ENCODE measurements at regions not wholly inside any gene's neighbourhood (a gene's known extent, or its start where the extent isn't known, plus 50 kb on each side); places are given as distances from the start of the nearest gene placed in this dataset.

- no peaks in the 10 kb centered on the region for H4K20me1 ChIP-seq
- peaks cover 0 to 4% (median 0%) of the 10 kb centered on the region in 11 experiments; a peak in 2 of 22 replicates for H3K9me3 ChIP-seq (replicated peaks in 1 of 11)
- H3K4me3 ChIP-seq, result no peak overlapping the region
- no peak overlapping the region for H3K9ac ChIP-seq
- no peaks in the 10 kb centered on the region for H3K4me1 ChIP-seq
- H3K27ac ChIP-seq, result no peak overlapping the region
- no peak overlapping the region for H3K4me2 ChIP-seq
- no peaks in the 10 kb centered on the region for H3K36me3 ChIP-seq
- H3K27me3 ChIP-seq, result no peaks in the 10 kb centered on the region
- TF ChIP-seq Cebpa-rat (IDR thresholded peaks at IDR 0.05), result no peak
Observed at GRCh38 chr14:84361476-84361875, 1168.5 kb upstream of the FLRT2 start.

- Histone ChIP-seq H3K4me1 (peaks cover 0 to 4% (median 0%) of the 10 kb centered on the region in 10 experiments; a peak in 1 of 20 replicates), H3K27ac (no peak overlapping the region), H3K4me2 (no peak overlapping the region), H3K9ac (no peak overlapping the region), H3K36me3 (no peaks in the 10 kb centered on the region), H3K9me3 (replicated peaks in 1 of 11) (no peaks in the 10 kb centered on the region), H3K4me3 (no peak overlapping the region), H4K20me1 (no peaks in the 10 kb centered on the region), H3K27me3 (no peaks in the 10 kb centered on the region)
- TF ChIP-seq Cebpa-rat (IDR thresholded peaks at IDR 0.05), result no peak
Observed at GRCh38 chr14:84375235-84375634, 1154.7 kb upstream of the FLRT2 start.

- H3K9ac ChIP-seq, result no peak overlapping the region
- no peaks in the 10 kb centered on the region for H3K4me1 ChIP-seq
- H3K4me3 ChIP-seq, result no peak overlapping the region
- H3K4me2 ChIP-seq, result no peak overlapping the region
- no peaks in the 10 kb centered on the region for H3K27me3 ChIP-seq
- H3K27ac ChIP-seq, result no peak overlapping the region
- H3K9me3 ChIP-seq (replicated peaks in 1 of 11), result no peaks in the 10 kb centered on the region
- no peaks in the 10 kb centered on the region for H3K36me3 ChIP-seq
- no peak for TF ChIP-seq Cebpa-rat (IDR thresholded peaks at IDR 0.05)
- H4K20me1 ChIP-seq, result no peaks in the 10 kb centered on the region
Observed at GRCh38 chr14:84390010-84390409, 1139.9 kb upstream of the FLRT2 start.

GRCh38 chr14:84397631-84398030, 1132.3 kb upstream of the FLRT2 start:
- Histone ChIP-seq H3K9ac (no peak overlapping the region), H3K4me3 (no peak overlapping the region), H3K27ac (no peak overlapping the region), H3K4me2 (no peak overlapping the region), H3K36me3 (no peaks in the 10 kb centered on the region), H3K4me1 (no peaks in the 10 kb centered on the region), H3K9me3 (replicated peaks in 1 of 11) (peaks cover 9 to 19% (median 16%) of the 10 kb centered on the region in 11 experiments; a peak in 21 of 22 replicates), H4K20me1 (no peaks in the 10 kb centered on the region), H3K27me3 (no peaks in the 10 kb centered on the region)
- no peak for TF ChIP-seq Cebpa-rat (IDR thresholded peaks at IDR 0.05)

- Histone ChIP-seq H3K9ac (no peak overlapping the region), H3K4me3 (no peak overlapping the region), H3K4me1 (no peaks in the 10 kb centered on the region), H3K27ac (no peak overlapping the region), H3K36me3 (no peaks in the 10 kb centered on the region), H3K9me3 (replicated peaks in 1 of 11) (peaks cover 9 to 19% (median 16%) of the 10 kb centered on the region in 11 experiments; a peak in 21 of 22 replicates), H4K20me1 (no peaks in the 10 kb centered on the region), H3K27me3 (no peaks in the 10 kb centered on the region), H3K4me2 (no peak overlapping the region)
- no peak for TF ChIP-seq Cebpa-rat (IDR thresholded peaks at IDR 0.05)
Observed at GRCh38 chr14:84399296-84399910, 1130.5 kb upstream of the FLRT2 start.

- H3K4me1 ChIP-seq, result no peaks in the 10 kb centered on the region
- H3K9me3 ChIP-seq (replicated peaks in 1 of 11), result peaks cover 9 to 19% (median 16%) of the 10 kb centered on the region in 11 experiments; a peak in 21 of 22 replicates
- H3K9ac ChIP-seq, result no peak overlapping the region
- H4K20me1 ChIP-seq, result no peaks in the 10 kb centered on the region
- TF ChIP-seq Cebpa-rat (IDR thresholded peaks at IDR 0.05), result no peak
- H3K36me3 ChIP-seq, result no peaks in the 10 kb centered on the region
- H3K4me3 ChIP-seq, result no peak overlapping the region
- no peak overlapping the region for H3K4me2 ChIP-seq
- no peak overlapping the region for H3K27ac ChIP-seq
- no peaks in the 10 kb centered on the region for H3K27me3 ChIP-seq
Observed at GRCh38 chr14:84401631-84402030, 1128.3 kb upstream of the FLRT2 start.

- H3K9me3 ChIP-seq (replicated peaks in 1 of 11), result peaks cover 9 to 15% (median 12%) of the 10 kb centered on the region in 11 experiments; a peak in 21 of 22 replicates
- no peaks in the 10 kb centered on the region for H3K36me3 ChIP-seq
- H3K27ac ChIP-seq, result no peak overlapping the region
- no peaks in the 10 kb centered on the region for H4K20me1 ChIP-seq
- no peak overlapping the region for H3K9ac ChIP-seq
- H3K27me3 ChIP-seq, result no peaks in the 10 kb centered on the region
- H3K4me1 ChIP-seq, result no peaks in the 10 kb centered on the region
- H3K4me2 ChIP-seq, result no peak overlapping the region
- TF ChIP-seq Cebpa-rat (IDR thresholded peaks at IDR 0.05), result no peak
- no peak overlapping the region for H3K4me3 ChIP-seq
Observed at GRCh38 chr14:84403585-84403984, 1126.4 kb upstream of the FLRT2 start.

- Histone ChIP-seq H3K9ac (no peak overlapping the region), H3K36me3 (no peaks in the 10 kb centered on the region), H3K9me3 (replicated peaks in 1 of 11) (peaks cover 5 to 9% (median 7%) of the 10 kb centered on the region in 11 experiments; a peak in 21 of 22 replicates), H3K4me3 (no peak overlapping the region), H4K20me1 (no peaks in the 10 kb centered on the region), H3K27ac (no peak overlapping the region), H3K4me1 (no peaks in the 10 kb centered on the region), H3K27me3 (no peaks in the 10 kb centered on the region), H3K4me2 (no peak overlapping the region)
- TF ChIP-seq Cebpa-rat (IDR thresholded peaks at IDR 0.05), result no peak
Observed at GRCh38 chr14:84404246-84404645, 1125.7 kb upstream of the FLRT2 start.

GRCh38 chr14:84409435-84409834, 1120.5 kb upstream of the FLRT2 start:
- no peaks in the 10 kb centered on the region for H3K4me1 ChIP-seq
- H3K4me3 ChIP-seq, result no peak overlapping the region
- no peaks in the 10 kb centered on the region for H3K36me3 ChIP-seq
- peaks cover 0 to 21% (median 12%) of the 10 kb centered on the region in 11 experiments; a peak in 10 of 22 replicates for H3K9me3 ChIP-seq (replicated peaks in 1 of 11)
- H3K27ac ChIP-seq, result no peak overlapping the region
- H3K4me2 ChIP-seq, result no peak overlapping the region
- TF ChIP-seq Cebpa-rat (IDR thresholded peaks at IDR 0.05), result no peak
- H3K9ac ChIP-seq, result no peak overlapping the region
- H4K20me1 ChIP-seq, result no peaks in the 10 kb centered on the region
- H3K27me3 ChIP-seq, result no peaks in the 10 kb centered on the region

- no peaks in the 10 kb centered on the region for H4K20me1 ChIP-seq
- no peak overlapping the region for H3K4me3 ChIP-seq
- TF ChIP-seq Cebpa-rat (IDR thresholded peaks at IDR 0.05), result no peak
- H3K9ac ChIP-seq, result no peak overlapping the region
- H3K4me1 ChIP-seq, result no peaks in the 10 kb centered on the region
- H3K4me2 ChIP-seq, result no peak overlapping the region
- no peaks in the 10 kb centered on the region for H3K36me3 ChIP-seq
- H3K9me3 ChIP-seq (replicated peaks in 1 of 11), result peaks cover 0 to 21% (median 12%) of the 10 kb centered on the region in 11 experiments; a peak in 10 of 22 replicates
- no peaks in the 10 kb centered on the region for H3K27me3 ChIP-seq
- H3K27ac ChIP-seq, result no peak overlapping the region
Observed at GRCh38 chr14:84410344-84410743, 1119.6 kb upstream of the FLRT2 start.

Measured in BLaER1 treated with 17β-estradiol and CSF1 and Interleukin-3, amounts not matched to agents 10 nM and 100 nM (cell line).